Spleen (tissue), 7 donors: ENCODE measurements at regions not wholly inside any gene's neighbourhood (a gene's known extent, or its start where the extent isn't known, plus 50 kb on each side); places are given as distances from the start of the nearest gene placed in this dataset.

ENCODE experiments used
- POLR2A ChIP-seq, 3 donors: fragments of 450-650 bp; IDR thresholded peaks; one replicate each; pipeline ENCODE4 v1.5.1; 2017; ENCODE audit warnings: antibody characterized with exemption in 3 of 3, mild to moderate bottlenecking in 1 of 3
- POLR2AphosphoS5 ChIP-seq, 3 donors: sonication (generic); formaldehyde crosslinking; IDR thresholded peaks; one replicate each; pipeline ENCODE4 v1.5.1; 2017; ENCODE audit warnings: antibody characterized with exemption in 3 of 3
- TF ChIP-seq, protein P1 (sequence below), 11 experiments: fragments of 200-600 bp in 7 of 11; fragments of 450-650 bp in 4 of 11; sonication (generic) in 4 of 11; IDR thresholded peaks in 8 of 11; conservative IDR thresholded peaks in 3 of 11; 1 replicate in 7 of 11; 2 replicates in 4 of 11; pipeline versions ENCODE4 v1.4.0 to v1.8.0; 2016 to 2021; ENCODE audit warnings: antibody characterized with exemption in 11 of 11, inconsistent platforms in 4 of 11, mild to moderate bottlenecking in 1 of 11
- donor health status: DM: no; HTN: no; CAD: no; lungs with moderate emphysema.
- donor health status: DM: no; HTN: no; CAD: no.
- donor health status: DM: no; HTN: no; CAD: no.

DNA sequence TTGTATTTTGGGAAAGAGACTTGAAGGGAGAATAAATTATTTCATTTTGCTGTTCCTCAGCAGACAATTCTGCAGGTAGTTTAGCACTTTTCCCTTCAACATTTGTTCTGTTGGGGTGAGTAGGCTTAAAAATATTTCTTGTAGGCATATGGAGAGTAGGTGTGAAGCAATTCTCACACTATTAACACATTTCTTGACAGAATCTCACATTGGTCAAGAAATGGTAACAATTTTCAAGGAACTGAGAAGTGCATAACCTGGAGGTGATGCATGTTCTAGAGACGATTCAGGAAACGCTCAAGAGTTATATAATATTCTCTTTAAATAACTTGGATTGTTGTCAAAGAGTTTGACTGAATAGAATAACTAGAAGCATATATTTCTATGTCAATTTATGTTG is 658.2 kb downstream of the STIM2 start:
- TF ChIP-seq, protein P1, sequence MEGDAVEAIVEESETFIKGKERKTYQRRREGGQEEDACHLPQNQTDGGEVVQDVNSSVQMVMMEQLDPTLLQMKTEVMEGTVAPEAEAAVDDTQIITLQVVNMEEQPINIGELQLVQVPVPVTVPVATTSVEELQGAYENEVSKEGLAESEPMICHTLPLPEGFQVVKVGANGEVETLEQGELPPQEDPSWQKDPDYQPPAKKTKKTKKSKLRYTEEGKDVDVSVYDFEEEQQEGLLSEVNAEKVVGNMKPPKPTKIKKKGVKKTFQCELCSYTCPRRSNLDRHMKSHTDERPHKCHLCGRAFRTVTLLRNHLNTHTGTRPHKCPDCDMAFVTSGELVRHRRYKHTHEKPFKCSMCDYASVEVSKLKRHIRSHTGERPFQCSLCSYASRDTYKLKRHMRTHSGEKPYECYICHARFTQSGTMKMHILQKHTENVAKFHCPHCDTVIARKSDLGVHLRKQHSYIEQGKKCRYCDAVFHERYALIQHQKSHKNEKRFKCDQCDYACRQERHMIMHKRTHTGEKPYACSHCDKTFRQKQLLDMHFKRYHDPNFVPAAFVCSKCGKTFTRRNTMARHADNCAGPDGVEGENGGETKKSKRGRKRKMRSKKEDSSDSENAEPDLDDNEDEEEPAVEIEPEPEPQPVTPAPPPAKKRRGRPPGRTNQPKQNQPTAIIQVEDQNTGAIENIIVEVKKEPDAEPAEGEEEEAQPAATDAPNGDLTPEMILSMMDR (IDR thresholded peaks at IDR 0.05 in 8 of 11, conservative IDR thresholded peaks at IDR 0.05 in 3 of 11), result no peak
- TF ChIP-seq POLR2A (IDR thresholded peaks at IDR 0.05), result no peak
- no peak for TF ChIP-seq POLR2AphosphoS5 (IDR thresholded peaks at IDR 0.05)
